ENCODE measurements at regions not wholly inside any gene's neighbourhood (a gene's known extent, or its start where the extent isn't known, plus 50 kb on each side); places are given as distances from the start of the nearest gene placed in this dataset.

DNA sequence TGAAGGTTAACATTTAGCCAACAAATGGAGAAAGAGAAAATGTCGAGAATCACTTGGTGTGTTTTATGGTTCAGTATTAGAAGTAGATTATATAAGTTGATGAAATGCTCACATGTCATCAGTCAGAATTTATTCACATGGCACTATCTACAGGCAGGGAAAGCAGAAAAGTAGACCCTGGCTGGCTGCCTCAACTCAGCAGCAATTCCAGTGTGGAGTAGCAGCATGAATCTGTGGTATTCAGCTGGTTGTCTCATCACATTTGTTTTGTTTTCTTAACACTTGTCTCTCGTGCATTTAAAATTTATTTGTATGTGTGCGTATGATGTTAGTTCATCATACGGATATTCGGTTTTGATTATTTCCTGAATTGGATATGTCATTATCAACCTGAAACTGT lies 153.5 kb upstream of the OR13F1 start:
- ATAC-seq (no peak), DNase-seq (ENCODE audit: low read depth, low spot score) (no peak)
- H3K27ac ChIP-seq (ENCODE audit: low read length) = no peak overlapping the region
- no TSS peak for BruUV-seq (replicated peaks)
- POLR2A ChIA-PET = no interaction called here
- in situ Hi-C loops (cut with HindIII; ENCODE audit: low pct_unique_long_range_greater_than_20kb, low sequenced_read_pairs) (no loop called here), intact Hi-C loops (cut with micrococcal nuclease; ENCODE audit: unreplicated experiment) (no loop called here)
- TF ChIP-seq POLR2AphosphoS5 (IDR thresholded peaks at IDR 0.05; ENCODE audit: low read depth, low read length) (no peak), TCF7L2 (IDR thresholded peaks at IDR 0.05; ENCODE audit: low read depth, low read length) (no peak), SIN3A (IDR thresholded peaks at IDR 0.05; ENCODE audit: borderline replicate concordance, insufficient read depth, low read depth, low read length) (no peak)
- TF ChIP-seq, protein P1, sequence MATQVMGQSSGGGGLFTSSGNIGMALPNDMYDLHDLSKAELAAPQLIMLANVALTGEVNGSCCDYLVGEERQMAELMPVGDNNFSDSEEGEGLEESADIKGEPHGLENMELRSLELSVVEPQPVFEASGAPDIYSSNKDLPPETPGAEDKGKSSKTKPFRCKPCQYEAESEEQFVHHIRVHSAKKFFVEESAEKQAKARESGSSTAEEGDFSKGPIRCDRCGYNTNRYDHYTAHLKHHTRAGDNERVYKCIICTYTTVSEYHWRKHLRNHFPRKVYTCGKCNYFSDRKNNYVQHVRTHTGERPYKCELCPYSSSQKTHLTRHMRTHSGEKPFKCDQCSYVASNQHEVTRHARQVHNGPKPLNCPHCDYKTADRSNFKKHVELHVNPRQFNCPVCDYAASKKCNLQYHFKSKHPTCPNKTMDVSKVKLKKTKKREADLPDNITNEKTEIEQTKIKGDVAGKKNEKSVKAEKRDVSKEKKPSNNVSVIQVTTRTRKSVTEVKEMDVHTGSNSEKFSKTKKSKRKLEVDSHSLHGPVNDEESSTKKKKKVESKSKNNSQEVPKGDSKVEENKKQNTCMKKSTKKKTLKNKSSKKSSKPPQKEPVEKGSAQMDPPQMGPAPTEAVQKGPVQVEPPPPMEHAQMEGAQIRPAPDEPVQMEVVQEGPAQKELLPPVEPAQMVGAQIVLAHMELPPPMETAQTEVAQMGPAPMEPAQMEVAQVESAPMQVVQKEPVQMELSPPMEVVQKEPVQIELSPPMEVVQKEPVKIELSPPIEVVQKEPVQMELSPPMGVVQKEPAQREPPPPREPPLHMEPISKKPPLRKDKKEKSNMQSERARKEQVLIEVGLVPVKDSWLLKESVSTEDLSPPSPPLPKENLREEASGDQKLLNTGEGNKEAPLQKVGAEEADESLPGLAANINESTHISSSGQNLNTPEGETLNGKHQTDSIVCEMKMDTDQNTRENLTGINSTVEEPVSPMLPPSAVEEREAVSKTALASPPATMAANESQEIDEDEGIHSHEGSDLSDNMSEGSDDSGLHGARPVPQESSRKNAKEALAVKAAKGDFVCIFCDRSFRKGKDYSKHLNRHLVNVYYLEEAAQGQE (IDR thresholded peaks at IDR 0.05; ENCODE audit: insufficient read depth in 1 of 2, low read depth in 2 of 2, low read length in 1 of 2) = no peak
- TF ChIP-seq, protein P2, sequence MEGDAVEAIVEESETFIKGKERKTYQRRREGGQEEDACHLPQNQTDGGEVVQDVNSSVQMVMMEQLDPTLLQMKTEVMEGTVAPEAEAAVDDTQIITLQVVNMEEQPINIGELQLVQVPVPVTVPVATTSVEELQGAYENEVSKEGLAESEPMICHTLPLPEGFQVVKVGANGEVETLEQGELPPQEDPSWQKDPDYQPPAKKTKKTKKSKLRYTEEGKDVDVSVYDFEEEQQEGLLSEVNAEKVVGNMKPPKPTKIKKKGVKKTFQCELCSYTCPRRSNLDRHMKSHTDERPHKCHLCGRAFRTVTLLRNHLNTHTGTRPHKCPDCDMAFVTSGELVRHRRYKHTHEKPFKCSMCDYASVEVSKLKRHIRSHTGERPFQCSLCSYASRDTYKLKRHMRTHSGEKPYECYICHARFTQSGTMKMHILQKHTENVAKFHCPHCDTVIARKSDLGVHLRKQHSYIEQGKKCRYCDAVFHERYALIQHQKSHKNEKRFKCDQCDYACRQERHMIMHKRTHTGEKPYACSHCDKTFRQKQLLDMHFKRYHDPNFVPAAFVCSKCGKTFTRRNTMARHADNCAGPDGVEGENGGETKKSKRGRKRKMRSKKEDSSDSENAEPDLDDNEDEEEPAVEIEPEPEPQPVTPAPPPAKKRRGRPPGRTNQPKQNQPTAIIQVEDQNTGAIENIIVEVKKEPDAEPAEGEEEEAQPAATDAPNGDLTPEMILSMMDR (IDR thresholded peaks at IDR 0.05) = no peak
- no peaks in the 10 kb centered on the region for H3K27me3 ChIP-seq (ENCODE audit: control insufficient read depth, insufficient read depth, low read length)
- CTCF ChIA-PET = no interaction called here
- no peaks in the 10 kb centered on the region for H3K36me3 ChIP-seq (ENCODE audit: control insufficient read depth, insufficient read depth, low read length)
- H3K9me3 ChIP-seq (ENCODE audit: control insufficient read depth, insufficient read depth, low read depth, low read length) = no peaks in the 10 kb centered on the region
- H3K4me3 ChIP-seq (ENCODE audit: low read depth in 2 of 2, low read length in 2 of 2) = no peak overlapping the region
- H3K4me1 ChIP-seq (ENCODE audit: control insufficient read depth, insufficient read depth, low read length) = no peaks in the 10 kb centered on the region

DNA sequence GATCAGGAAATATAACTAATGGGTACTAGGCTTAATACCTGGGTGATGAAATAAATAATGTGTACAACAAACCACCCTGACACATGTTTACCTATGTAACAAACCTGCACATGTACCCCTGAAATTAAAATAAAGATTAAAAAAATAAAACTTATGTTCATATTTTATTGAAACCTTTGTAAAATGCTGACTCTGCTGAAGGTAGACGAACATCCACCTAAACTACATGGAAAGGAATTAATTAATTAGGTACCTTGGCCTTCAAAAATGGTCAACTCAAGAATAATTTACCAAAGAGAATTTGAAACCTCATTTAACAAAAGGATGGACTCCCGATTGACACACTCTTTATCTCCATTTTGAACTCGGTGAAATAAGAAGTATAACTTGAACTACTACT lies 152.3 kb upstream of the OR13F1 start:
- BruUV-seq (replicated peaks) = no TSS peak
- Histone ChIP-seq H3K9me3 (ENCODE audit: control insufficient read depth, insufficient read depth, low read depth, low read length) (no peaks in the 10 kb centered on the region), H3K27ac (ENCODE audit: low read length) (no peak overlapping the region), H3K4me1 (ENCODE audit: control insufficient read depth, insufficient read depth, low read length) (no peaks in the 10 kb centered on the region), H3K27me3 (ENCODE audit: control insufficient read depth, insufficient read depth, low read length) (no peaks in the 10 kb centered on the region), H3K36me3 (ENCODE audit: control insufficient read depth, insufficient read depth, low read length) (no peaks in the 10 kb centered on the region), H3K4me3 (ENCODE audit: low read depth in 2 of 2, low read length in 2 of 2) (no peak overlapping the region)
- ATAC-seq (no peak), DNase-seq (ENCODE audit: low read depth, low spot score) (no peak)
- TF ChIP-seq, protein P2 (IDR thresholded peaks at IDR 0.05) = no peak
- no peak for TF ChIP-seq SIN3A (IDR thresholded peaks at IDR 0.05; ENCODE audit: borderline replicate concordance, insufficient read depth, low read depth, low read length)
- TF ChIP-seq POLR2AphosphoS5 (IDR thresholded peaks at IDR 0.05; ENCODE audit: low read depth, low read length) = no peak
- no peak for TF ChIP-seq TCF7L2 (IDR thresholded peaks at IDR 0.05; ENCODE audit: low read depth, low read length)
- TF ChIP-seq, protein P1 (IDR thresholded peaks at IDR 0.05; ENCODE audit: insufficient read depth in 1 of 2, low read depth in 2 of 2, low read length in 1 of 2) = no peak
- POLR2A ChIA-PET = no interaction called here
- intact Hi-C loops (cut with micrococcal nuclease; ENCODE audit: unreplicated experiment) = no loop called here
- CTCF ChIA-PET = no interaction called here
- in situ Hi-C loops (cut with HindIII; ENCODE audit: low pct_unique_long_range_greater_than_20kb, low sequenced_read_pairs) = no loop called here

Data from Panc1 (cell line).